RPMI8226 (cell line): ENCODE measurements at regions not wholly inside any gene's neighbourhood (a gene's known extent, or its start where the extent isn't known, plus 50 kb on each side); places are given as distances from the start of the nearest gene placed in this dataset.
"Not testable (repeated sequence)": the region's sequence is repeated elsewhere in the genome, so short reads cannot be mapped to it uniquely, and the experiment has no call there.

Source experiments
- DNase-seq: peaks from one replicate; pipeline ENCODE4 v3.0.0-alpha.2; 2015

DNA sequence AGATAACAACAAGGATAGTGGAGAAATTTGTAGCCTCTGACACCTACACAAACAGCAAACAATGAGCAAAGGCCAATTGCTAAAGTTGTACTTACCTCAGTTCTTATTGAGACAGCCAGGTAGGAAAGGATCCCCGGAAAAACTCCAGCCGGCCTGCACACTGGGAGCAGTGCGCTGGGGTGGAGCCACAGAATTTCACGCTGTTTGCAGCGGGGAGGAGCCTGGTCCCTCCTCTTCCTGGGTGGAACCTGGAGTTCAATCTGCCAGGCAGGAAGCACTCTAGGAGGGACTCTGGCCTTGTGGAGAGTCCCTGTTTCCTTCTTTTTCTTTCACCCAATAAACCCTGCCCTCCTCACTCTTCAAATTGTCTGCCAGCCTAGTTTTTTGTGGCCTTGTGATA, 382.6 kb upstream of the TGIF2LX start:
- DNase-seq = not testable (repeated sequence)

DNA sequence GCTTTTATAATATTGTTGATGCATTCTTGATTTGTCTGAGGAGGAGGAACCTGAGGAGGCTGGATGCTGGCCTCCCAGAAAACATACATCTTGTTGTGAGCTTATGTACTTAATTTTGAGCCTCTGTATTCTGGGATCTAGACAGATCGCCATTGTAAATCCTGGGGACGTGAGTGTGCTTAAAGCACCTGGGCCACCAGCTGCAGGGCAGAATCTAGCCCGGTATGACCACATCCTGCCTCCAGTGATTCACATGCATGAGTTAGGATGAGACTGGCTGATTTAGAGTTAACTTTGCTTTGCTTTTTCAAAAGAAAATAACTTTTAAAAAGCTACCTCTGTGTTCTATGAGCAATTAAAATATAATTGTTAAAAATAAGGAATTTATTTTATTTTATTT, 364.6 kb upstream of the TGIF2LX start:
- DNase-seq = not testable (repeated sequence)

DNA sequence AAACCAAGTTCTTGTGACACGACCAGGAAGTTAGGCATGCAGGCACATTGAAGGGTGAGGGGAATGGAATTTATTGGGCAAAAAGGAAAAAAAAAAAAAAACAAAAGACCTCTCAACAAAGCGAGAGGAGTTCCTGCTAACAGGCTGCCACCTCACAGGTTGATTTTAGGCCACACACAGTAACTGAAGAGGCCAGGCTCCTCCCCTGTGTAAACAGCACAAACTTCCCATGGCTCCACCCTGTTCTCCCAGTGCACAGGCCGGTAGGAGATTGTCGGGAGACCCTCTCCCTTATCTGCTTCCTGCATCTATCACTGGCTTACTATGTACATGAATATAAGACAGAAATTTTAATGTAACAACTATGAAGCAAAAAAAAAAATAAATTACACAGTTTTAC, 359.6 kb upstream of the TGIF2LX start:
- not testable (repeated sequence) for DNase-seq

DNA sequence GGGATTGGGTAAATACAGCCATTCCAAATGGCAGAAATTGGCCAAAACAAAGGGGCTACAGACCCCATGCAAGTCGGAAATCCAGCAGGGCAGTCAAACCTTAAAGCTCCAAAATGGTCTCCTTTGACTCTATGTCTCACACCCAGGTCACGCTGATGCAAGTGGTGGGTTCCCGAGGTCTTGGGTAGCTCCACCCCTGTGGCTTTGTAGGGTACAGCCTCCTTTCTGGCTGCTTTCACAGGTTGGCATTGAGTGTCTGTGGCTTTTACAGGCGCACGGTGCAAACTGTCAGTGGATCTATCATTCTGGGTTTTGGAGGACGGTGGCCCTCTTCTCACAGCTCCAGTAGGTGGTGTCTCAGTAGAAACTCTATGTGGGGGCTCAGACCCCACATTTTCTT, 358.6 kb upstream of the TGIF2LX start:
- not testable (repeated sequence) for DNase-seq

DNA sequence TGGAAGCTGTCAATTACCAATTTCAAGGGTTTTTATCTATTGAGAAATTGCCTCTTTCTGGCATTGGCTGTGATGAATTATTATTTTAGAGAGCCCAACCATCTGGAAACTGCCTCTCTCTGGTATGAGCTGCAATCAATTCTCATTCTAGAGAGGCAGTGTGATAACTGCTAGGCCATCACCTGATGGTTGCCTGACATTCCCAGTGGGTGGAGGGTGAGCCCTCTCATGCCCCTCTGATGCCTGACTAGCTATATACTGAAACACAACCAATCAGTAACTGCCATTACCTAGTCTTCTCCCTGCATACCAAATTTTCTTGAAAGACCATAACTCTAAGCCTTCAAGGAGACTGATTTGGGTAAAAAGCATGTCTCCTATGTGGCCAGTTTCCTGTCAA, 353.9 kb upstream of the TGIF2LX start:
- DNase-seq = not testable (repeated sequence)

DNA sequence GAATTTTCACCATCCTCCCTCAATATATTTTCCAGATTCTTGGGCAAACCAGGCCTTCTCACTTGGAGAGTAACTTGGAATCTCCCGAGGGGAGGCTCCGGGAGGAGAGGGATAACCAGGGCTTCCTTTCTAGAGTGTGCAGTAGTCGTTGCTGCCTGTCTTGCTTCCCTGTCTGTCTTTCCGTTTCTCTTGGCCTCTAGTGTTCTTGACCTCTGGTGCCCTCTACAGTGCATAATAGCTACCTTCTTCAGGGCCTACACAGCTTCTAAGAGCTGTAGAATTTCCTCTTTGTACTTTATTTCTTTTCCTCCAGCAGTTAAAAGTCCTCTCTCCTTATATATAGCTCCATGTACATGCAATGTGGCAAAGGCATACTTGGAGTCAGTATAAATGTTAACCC, 339.8 kb upstream of the TGIF2LX start:
- DNase-seq = peak; percentile 2

DNA sequence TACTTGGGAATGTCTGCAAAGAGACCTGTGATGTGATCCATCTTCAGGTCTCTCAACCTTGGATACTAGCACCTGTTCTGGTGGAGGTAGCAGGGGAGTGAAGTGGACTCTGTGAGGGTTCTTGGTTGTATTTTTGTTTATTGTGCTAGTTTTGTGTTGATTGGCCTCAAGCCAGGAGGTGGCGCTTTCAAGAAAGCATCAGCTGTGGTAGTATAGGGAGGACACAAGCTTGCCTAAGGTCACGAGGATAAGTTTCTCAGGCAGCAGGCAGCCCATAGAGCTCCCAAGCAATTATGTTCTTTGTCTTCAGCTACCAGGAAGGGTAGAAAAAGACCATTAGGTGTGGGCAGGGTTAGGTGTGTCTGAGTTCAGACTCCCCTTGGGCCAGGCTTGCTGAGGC, 289.9 kb upstream of the TGIF2LX start:
- not testable (repeated sequence) for DNase-seq

DNA sequence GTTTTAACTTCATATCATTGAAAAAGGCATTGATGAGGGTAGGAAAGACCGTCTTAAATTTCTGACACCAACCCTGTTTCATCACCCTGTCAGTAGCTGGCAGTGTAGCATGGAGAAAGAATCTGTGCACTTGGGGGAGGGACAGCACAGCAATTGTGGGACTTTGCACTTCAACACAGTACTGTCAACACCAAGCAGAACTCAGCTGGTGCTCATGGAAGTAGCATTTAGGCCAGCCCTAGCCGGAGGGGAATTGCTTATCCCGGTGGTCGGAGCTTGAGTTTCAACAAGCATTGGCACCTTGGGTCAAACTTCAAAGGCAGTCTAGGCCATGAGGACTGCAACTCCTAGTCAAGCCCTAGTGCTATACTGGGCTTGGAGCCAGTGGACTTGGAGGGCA, 285.8 kb upstream of the TGIF2LX start:
- not testable (repeated sequence) for DNase-seq

DNA sequence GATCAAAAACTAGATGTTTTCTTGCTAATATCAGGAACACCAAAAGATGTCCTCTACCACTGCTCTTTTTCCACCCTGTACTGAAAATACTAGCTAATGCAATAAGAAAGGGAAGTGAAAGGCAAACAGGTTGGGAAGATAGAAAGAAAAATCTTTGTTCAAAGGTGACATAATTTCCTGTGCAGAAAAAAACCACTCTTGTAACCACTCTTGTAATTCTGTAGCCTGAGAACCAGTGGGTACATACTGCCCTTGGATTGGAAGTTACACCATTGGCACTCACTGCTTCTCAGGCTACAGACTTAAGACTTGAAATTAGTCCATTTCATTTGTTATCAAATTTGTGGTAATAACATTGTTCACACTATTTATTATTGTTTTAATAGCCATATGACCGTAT, 263.0 kb upstream of the TGIF2LX start:
- not testable (repeated sequence) for DNase-seq

DNA sequence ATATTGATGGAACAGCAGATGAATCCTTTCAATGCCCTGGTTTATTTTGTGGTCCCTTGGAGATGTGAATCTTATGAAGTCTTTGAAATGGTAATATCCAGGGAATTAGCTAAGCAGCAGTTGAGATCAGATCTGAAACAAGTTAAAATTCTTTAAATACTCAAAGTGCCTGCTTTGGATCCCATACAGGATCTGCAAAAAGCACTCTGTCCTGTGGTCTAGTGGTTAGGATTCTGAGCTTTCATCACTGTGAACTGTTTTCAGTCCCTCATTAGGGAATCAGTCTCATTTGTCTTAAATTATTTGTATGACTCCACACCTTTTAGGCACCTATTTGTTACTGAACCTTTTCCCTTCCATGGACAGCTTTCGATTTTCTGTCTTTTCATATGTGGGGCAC, 215.2 kb upstream of the TGIF2LX start:
- not testable (repeated sequence) for DNase-seq

DNA sequence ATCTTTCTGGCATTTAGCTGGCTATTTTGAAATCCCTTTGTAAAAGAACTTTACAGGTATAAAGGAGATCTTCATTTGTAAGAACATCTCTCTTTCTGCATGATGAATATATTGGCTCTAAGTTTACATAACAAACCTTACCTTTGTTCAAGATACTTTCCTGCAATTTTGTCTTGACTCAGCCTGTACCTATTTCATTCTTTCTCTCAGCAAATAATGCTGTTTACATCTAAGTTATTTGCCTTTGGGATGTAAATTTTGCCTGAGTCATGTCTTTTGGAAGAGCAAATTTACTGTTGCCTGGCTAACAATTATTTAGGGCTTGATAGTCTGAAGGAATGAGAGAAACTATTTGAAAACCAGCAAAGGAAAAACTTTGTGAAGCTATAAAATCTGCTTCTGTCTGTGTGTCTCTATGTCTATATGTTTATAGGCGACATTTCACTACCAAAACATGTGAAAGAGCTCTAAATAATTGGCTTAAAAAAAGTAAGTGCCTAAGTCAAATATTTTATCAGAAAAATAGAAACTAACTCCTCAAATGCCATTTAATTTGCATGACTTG, 214.3 kb upstream of the TGIF2LX start:
- not testable (repeated sequence) for DNase-seq

DNA sequence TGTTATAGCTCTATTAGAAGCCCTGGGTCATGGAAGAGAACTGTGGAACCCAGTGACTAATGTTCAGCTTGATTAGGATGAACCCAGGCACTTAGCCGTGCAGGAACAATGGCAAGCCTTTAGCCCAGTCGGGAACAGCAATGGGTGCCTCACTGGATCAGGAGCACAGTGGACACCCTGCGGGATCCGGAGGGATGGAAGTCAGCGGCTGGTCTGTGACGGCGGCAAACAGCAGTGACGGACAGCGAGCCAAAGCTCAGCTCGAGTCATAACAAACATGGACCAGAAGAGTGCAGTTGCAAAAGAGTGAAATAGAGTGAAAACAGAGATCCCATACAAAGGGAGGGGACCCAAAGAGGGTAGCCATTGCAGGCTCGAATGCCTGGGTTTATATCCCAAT, 187.3 kb upstream of the TGIF2LX start:
- DNase-seq = not testable (repeated sequence)

DNA sequence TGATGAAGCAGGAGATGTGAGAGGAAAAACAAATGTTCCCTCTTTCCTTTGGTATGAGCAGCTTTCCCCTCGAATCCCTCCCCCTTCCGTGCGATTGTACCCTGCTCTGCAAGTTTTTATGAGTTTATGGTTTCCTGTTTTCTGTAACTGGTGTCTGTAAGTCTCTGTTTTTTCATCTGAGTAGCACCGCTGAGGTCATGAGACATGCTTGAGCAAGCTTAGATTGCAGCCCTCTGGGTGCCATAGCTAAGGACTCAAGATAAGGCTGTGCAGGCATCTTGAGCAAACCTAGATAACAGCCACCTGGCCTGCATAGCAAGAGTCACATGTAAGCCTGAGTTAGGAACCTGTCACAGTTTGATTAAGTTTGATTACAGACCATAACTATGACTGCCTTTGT, 165.2 kb upstream of the TGIF2LX start:
- not testable (repeated sequence) for DNase-seq

DNA sequence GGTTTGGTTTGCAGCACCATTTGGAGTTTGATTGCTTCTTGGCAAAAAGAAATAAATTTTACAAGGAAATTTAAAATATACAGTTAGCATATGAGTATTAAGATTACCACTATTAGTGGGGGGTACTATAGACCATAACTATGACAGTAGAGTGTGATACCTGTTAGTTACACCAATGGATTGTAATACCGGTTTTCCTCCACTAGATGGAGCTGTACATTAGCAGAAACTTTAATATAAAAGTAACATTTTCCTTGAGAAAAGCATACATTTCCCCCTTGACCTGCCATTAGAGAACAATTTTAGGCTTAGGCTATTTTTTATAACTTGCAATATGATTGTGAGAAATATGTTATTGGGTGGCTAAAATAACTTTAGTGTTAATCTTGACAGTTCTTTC, 163.9 kb upstream of the TGIF2LX start:
- peak; percentile 33 for DNase-seq

DNA sequence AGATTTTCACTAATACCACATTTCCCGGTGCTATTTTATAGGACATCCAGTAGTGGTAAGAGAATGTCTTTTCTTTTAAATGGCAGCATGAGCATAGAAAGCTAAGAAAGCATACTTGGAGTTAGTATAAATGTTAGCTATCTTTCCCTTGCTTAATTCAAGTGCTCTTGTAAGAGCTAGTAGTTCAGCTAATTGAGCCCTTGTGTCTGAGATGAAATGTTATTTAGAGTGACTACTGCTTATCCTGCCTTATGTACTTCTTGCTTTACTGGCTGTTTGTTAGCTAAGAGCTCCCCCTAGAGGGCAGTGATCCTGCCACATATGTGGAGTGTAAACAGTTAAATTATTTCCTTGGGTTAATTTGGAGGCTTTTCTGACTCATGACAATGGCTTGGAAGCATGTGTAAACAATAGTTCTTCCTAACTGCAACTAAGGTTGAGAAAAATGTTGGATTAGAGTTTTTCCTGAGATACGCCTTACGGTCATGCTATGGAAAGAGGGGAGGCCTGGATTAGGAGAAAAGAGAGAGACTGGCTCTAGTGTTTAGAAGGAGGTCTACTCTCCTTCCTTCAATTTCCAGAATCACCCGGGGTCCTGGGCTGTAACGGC, 162.5 kb upstream of the TGIF2LX start:
- DNase-seq = not testable (repeated sequence)

DNA sequence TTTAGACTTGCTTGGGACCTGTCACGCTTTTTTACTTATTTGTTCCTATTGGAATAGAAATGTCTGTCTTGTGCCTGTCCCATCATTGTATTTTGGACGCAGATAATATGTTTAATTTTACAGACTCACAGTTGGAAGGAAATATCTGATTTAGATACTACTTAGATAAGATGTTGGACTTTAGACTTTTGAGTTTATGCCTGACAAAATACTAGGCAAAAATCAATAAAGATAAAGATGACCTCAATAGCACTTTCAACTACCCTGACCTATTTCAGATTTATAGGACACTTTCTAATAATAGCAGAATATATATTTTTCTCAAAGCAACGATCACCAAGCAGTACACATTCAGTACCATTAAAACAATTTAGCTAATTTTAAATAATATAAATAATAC, 150.1 kb upstream of the TGIF2LX start:
- DNase-seq = not testable (repeated sequence)

DNA sequence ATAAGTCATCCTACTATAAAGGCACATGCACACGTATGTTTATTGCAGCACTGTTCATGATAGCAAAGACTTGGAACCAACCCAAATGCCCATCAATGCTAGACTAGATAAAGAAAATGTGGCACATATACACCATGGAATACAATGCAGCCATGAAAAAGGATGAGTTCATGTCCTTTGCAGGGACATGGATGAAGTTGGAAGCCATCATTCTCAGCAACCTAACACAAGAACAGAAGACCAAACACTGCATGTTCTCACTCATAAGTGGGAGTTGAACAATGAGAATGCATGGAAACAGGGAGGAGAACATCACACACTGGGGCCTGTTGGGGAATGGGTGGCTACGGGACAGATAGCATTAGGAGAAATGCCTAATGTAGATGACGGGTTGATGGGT, 110.3 kb upstream of the TGIF2LX start:
- DNase-seq = not testable (repeated sequence)

DNA sequence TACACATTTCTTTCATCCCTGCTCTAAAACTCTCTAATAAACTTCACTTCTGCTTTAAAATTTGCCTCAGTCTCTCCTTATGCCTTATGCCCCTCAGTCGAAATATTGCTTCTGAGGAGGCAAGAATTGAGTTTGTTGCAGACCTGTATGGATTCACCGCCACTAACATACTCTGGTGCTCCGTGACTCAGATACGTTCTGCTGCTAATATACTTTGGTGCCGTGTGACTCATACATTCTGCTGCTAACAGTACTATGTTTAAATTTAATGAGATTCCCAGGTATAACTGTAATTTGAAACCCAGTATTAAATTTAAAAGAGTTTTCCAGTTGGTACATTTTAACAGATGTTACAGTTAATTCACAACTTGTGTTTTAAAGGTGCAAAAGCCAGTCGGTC, 82.0 kb upstream of the TGIF2LX start:
- DNase-seq = not testable (repeated sequence)

DNA sequence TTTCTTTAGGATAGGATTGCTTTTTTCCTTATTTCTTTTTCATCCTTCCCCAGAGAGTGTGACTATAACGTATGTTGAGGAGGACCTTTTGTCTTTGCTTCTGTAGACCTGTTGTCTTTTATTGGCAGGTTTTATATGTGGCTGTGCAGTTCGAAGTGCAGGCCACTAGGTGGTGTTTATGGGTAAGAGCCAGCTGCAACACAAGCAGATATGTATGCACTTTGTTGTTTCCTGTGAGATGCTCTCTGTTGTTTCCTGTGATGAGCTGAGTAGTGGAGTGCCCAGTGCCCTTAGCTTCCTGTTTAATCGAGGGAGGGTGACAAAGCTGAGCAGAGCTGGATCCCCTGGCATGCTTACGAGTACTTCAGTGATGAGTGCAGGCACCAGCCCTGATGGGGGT, 50.0 kb upstream of the TGIF2LX start:
- DNase-seq = peak; percentile 28
